ENCODE measurements at regions not wholly inside any gene's neighbourhood (a gene's known extent, or its start where the extent isn't known, plus 50 kb on each side); places are given as distances from the start of the nearest gene placed in this dataset.

DNA sequence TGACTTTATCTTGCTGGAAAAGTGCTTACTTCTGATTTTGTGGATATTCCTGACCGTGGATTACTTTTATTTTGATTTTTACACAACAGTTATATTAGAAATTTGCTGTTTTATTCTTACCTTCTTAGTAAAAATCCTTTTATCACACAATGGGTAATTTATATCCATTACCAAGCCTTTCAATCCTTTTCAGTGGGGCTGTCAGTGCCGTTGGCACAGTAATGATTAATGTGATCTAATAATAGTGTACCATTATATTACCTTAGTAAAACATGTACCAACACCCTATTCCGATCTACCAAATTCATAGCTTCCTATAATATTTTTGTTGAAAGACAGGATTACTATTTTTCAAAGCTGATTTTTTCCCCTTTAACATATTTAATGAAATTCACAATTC, 87.3 kb upstream of the ZNF536 start (continued):
- TF ChIP-seq TCF12 (IDR thresholded peaks at IDR 0.05; ENCODE audit: low read depth, low read length) (no peak), BCL11A (IDR thresholded peaks at IDR 0.05; ENCODE audit: low read depth in 2 of 2, low read length in 2 of 2) (no peak), TEAD4 (IDR thresholded peaks at IDR 0.05; ENCODE audit: low read depth, low read length) (no peak), SAP30 (IDR thresholded peaks at IDR 0.05; ENCODE audit: insufficient read depth, insufficient replicate concordance, low read length) (no peak)

Measured in H1 (cell line).